ENCODE measurements at regions not wholly inside any gene's neighbourhood (a gene's known extent, or its start where the extent isn't known, plus 50 kb on each side); places are given as distances from the start of the nearest gene placed in this dataset.
"Not testable (repeated sequence)": the region's sequence is repeated elsewhere in the genome, so short reads cannot be mapped to it uniquely, and the experiment has no call there.

DNA sequence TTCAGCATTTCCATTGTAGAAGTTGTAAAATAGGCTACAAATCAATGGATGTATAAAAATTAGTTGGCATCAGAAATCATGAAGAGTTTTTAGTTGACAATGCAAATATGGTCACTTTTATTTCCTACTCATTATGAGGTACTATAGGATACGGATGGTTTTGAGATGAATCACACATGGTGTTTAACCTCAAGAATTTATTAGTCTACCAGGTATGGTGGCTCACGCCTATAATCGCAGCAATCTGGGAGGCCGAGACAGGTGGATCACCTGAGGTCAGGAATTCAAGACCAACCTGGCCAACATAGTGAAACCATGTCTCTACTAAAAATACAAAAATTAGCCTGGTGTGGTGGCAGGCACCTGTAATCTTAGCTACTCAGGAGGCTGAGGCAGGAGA, 1119.0 kb downstream of the NXPH1 start:
- DNase-seq, result not testable (repeated sequence)

DNA sequence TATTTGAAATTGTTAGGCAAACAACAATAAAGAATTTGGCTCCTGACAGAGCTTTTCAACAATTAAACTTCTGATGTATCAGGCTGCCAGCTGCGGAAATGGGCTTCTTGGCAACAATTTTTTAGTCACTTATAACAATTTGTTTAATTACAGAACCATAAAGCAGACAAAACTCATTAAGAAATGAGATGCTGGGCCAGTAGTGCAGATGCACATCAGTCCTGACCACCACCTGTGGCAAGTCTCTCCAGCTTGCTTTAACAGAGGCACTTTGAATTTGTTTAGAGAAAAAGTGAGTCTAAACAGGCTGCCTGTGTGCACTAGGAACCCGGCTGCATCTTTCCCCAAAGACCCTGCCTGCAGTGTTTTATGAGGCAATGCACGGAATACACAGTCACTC, 1124.4 kb downstream of the NXPH1 start:
- DNase-seq, result no peak

DNA sequence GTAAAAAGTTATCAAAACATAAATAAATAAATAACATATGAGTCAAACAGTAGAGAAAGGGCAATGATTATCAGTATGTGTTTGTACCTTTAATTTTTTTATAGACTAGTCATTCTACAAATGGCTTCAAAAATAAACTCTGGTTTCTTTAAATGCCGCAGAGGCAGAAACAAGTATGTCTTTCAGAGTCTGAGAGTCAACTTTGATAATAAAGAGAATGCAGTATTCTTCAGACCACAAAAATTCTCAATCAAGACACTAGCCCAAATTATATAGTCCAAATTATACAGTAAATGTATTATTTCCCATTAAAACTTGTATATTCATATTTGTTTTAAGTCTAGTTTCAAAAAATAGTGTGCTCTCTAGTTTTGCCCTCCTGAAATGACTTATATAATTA, 1142.3 kb downstream of the NXPH1 start:
- no peak for DNase-seq

DNA sequence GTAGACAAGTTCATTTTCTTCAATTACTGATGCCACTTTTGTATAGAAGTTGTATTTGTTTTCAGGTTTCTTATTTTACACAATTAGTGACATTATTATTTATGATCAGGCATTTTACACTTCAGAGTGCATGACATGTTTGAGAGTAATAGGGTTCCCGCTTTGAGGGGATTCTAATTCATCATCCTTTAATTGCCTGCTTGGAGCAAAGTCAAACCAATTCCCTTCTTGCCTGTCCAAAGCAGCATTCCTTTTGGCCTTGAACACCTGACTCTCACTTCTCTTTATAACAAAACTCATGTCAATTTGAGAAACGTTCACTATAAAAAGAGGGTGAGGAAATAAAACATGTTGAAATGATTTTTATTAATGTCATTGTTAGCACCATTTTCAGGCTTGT, 1149.4 kb downstream of the NXPH1 start:
- no peak for DNase-seq

DNA sequence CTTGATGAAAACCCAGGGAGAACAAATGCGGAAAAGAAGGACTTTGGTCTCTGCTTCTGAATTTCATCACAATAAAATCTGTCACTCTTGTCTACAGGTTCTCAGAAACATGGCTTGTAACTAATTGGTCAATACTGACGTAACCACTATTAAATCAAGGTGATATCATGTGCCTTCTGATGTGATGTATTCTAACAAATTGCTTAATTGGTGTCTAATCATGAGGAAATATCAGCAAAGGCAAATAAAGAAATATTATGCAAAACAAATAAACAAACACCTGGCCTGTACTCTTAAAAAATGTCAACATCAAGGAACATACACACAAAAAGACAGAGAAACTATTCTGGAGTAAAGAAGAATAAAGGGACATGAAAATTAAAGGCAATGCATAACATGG, 1165.0 kb downstream of the NXPH1 start:
- DNase-seq, result no peak

DNA sequence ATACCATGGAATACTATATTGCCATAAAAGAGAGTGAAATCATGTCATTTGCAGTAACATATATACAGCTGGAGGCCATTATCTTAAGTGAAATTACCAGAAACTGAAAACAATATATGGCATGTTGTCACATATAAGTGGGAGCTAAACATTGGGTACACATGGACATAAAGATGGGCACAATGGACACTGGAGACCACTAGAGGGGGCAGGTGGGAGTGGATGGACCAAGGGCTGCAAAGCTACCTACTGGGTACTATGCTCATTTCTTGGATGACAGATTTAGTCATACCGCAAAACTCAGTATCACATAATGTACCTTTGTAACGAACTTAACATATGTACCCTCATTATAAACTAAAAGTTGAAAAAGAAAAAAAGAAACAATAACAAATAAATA, 1167.6 kb downstream of the NXPH1 start:
- no peak for DNase-seq

DNA sequence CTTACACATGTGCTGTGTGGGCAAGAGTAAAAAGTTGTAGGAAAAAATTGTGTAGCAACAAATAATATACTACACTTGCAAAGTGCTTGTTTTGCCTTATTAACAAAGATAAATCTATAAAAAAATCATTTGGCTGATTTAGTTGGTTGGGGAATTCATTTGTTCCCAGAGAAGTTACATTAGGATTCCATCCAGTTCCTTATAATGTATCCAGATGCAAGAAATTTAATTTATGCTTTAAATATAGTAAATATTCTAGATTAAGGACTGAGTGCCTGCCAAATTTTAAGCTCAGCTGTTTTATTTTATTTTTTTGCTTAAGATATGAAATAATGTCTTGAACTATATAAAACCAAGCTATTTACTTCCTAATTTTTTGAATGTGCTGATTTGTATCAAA, 1169.9 kb downstream of the NXPH1 start:
- no peak for DNase-seq

DNA sequence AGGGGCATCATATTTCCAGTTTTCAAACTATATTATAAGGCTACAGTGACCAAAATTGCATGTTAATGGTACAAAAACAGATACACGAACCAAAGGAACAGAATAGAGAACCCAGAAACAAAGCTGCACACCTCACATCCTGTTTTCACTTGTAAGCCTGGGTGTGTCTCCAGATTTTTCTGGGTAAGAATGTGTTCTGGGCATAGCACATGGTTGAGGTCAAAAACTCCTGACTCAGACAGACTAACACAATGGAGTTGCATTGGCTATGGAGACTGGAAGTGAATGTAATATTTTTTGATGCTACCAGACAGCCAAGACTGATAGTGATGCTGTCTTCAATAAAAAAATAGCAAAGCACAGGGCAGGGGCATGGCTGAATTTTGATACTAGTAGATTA, 1175.2 kb downstream of the NXPH1 start:
- no peak for DNase-seq

DNA sequence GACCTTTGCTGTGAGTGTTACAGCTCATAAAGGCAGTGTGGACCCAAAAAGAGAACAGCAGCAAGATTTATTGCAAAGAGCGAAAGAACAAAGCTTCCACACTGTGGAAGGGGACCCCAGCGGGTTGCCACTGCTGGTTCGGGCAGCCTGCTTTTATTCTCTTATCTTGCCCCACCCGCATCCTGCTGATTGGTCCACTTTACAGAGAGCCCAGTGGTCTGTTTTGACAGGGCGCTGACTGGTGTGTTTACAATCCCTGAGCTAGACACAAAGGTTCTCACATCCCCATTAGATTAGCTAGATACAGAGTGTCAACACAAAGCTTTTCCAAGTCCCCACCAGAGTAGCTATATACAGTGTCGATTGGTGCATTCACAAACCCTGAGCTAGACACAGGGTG, 1187.5 kb downstream of the NXPH1 start:
- not testable (repeated sequence) for DNase-seq

DNA sequence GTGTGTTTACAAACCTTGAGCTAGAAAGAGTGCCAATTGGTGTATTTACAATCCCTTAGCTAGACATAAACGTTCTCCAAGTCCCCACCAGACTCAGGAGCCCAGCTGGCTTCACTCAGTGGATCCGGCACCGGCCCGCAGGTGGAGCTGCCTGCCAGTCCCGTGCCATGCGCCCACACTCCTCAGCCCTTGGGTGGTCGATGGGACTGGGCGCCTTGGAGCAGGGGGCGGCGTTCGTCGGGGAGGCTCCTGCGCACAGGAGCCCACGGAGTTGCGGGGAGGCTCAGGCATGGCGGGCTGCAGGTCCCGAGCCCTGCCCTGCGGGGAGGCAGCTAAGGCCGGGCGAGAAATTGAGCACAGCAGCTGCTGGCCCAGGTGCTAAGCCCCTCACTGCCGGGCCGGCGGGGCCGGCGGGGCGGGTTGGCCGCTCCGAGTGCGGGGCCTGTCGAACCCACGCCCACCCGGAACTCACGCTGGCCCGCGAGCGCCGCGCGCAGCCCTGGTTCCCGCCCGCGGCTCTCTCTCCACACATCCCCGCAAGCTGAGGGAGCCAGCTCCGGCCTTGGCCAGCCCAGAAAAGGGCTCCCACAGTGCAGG, 1188.0 kb downstream of the NXPH1 start:
- DNase-seq, result not testable (repeated sequence)

DNA sequence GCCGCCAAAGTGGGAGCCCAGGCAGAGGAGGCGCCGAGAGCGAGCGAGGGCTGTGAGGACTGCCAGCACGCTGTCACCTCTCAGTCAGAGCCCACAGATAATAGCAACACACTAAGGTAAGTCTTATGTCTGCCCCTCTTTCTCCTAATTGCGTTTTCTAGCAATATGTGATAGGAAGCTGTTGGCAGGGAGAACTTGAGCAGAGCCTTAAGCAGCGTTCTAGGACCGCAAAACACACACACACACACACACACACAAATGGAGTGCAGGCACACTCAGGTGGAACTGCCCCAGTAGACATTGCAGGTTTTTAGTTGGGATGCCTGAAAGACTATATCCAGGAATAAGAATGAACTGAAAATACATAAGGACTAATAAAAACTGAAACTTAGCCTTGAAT, 1188.5 kb downstream of the NXPH1 start:
- DNase-seq, result no peak

DNA sequence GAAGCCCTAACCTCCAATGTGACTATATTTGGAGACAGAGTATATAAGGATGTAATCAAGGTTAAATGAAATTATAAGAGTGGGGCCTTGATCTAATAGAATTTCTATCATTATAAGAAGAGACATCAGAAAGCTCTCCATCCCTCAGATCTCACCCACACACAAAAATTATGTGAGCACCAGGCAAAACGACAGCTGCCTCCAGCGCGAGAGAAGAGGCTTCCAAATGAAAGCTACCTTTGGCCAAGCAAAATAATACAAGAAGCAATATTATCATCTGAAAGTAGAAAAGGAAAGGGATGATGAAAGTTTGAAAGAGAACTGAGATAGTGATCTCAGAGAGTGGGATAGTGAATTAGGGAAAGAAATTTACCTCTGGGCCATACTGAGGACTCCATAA, 1192.5 kb downstream of the NXPH1 start:
- DNase-seq, result no peak

DNA sequence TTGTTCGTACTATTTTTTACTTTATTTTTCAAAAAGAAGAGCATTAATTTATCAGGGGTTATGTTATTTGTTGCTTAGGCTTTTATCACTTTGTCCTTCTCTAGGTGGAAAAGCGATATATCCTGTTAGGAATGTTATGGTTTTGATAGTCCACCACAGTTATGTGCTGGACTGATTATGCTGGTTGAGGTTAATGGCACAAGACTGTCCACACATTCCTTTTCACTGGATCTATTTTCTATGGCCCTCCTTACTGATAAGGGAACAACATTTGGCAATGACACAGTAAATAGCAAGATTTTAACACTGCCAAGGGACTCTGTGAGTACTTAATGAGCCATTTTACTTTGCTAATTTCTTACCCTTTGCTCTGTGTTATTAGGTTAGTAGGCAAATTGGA, 1212.3 kb downstream of the NXPH1 start:
- DNase-seq, result no peak

DNA sequence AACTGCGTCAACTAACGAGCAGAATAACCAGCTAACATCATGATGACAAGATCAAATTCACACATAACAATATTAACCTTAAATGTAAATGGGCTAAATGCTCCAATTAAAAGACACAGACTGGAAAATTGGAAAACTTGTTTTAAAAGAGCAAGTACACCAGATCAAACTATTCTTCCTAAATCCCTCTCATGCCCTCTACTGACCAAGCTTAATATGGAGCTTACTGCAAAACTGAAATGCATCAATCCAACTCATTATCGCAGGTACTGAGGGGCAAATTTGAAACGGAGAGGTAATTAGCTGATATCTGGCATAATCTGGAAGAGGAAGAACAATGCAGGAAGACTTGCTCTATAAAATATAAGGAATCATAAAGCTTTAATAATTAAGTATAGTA, 1223.8 kb downstream of the NXPH1 start:
- no peak for DNase-seq

DNA sequence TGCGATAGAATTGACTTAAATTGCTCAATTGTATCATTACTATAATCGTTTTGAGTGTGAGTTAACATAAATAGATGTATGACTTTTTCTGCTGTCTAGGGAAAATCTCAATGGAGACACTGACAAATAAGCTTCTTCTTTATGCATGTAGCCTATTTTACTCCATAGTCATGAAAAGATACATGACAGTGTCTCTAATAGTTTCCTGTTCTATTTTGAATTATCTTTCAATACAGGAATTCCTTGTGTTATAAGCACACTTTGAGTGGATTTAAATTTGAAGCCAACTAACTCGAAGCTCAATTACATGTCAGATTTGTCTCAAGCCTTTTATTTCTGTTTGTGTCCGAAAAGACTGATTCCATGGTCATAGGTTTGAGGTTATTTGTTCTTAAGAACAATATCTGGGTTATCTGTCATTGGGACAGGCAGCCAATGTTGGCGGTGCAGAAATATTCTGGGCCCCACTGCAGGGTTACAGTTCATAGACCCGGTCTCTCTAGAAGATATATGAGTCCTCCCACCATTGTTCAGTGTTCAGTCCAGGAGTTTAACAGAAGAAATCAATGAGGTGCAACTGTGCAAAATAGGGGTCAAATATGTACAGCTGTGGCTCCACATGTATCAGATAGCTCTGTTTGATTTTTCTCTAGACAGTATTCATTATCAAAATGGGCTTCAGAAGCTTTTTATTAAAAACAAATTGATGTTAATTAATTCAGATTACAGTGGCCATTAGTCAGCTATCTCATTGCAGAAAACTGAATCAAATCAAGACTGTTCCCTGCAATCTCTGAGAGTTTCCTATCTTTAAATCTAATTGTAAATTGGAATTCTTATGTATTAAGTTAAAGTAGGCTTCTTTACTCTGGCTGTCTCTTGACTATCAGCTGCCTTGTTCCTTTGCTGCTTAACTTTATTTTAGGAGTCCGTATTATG, 1238.8 kb downstream of the NXPH1 start:
- DNase-seq, result no peak

DNA sequence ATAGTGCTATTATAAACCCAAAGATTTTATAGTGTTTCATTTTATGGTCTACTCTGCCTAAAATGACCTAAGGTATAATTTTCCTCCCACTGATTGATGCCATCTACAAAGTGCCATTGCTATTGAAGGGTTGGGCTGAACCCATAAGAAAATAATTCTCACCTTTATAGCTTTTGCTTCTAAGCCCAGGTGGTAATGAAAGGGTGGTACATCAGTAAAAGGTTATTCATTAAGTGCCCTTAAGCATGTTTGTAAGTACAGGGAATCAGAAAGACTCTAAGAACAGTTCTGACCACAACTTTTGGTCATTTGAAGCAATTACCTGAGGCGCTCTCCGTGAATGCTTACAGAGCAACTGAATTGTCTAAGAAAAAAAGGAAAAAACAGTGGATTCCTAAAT, 1247.3 kb downstream of the NXPH1 start:
- no peak for DNase-seq

DNA sequence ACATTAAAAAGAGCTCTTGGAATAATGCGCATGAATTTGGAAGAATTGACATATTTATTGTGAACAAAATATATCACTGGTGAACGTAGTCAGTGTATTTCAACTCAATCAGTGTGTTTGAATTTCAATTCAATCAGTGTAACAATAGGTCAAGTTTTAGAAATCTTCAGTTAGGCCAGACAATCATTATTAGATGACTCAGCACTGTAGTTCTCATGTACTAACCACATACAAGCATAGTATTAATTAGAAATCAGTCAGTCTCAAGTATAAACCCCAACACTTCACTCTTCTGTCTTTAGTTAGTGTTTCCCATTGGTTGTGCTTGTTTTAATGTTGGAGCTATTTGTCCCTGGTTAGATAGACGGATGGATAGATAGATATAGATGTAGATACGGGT, 1247.9 kb downstream of the NXPH1 start:
- DNase-seq, result no peak

DNA sequence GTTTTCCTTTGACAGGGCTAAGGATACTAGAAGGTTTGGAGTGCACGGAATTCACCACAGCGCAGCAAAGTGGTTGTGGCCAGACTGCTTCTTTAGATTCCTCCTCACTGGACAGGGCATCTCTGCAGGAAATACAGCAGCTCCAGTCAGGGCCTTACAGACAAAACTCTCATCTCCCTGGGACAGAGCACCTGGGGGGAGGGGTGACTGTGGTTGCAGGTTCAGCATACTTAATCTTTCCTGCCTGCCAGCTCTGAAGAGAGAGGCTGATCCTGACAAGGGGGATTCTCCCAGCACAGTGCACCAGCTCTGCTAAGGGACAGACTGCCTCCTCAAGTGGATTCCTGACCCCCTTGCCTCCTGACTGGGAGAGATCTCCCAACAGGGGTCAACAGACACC, 1257.9 kb downstream of the NXPH1 start:
- DNase-seq, result no peak

DNA sequence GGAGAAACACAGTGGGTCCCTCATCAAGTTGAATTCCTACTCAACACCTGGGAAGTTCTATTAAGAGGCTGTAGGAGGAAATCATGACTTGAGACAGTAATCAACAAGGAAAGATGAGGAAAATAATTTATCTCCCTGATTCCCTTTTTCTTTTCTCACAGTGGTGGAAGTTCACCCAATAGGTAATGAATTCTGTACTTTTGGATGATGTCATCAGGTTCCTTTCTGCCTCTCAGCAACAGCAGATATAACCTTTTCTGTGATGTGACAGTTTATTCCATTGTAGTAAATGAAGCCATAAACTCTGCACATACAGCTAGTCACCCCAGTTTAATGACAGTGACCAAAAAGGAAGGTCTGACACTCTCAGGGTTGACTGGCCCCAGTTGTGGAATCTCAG, 1265.0 kb downstream of the NXPH1 start:
- no peak for DNase-seq

DNA sequence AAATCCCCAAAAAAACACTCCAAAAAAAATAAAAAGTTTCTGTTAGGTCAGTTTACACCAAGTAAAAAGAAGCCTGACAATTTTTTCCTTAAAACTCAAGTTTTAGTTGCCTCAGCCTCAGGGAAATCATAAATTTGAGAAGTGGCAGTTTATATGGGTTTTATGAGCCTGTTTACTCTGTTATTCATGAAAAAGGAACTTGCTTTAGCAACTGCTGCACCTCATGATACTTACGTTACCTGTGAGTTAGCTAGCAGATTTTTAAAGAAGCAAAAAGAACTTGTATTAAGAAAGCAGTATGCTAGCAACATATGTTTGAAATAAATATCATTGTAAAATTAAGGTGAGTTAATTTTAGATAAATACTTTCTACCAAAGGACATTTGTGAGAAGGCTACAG, 1264.5 kb upstream of the PHF14 start:
- no peak for DNase-seq

DNA sequence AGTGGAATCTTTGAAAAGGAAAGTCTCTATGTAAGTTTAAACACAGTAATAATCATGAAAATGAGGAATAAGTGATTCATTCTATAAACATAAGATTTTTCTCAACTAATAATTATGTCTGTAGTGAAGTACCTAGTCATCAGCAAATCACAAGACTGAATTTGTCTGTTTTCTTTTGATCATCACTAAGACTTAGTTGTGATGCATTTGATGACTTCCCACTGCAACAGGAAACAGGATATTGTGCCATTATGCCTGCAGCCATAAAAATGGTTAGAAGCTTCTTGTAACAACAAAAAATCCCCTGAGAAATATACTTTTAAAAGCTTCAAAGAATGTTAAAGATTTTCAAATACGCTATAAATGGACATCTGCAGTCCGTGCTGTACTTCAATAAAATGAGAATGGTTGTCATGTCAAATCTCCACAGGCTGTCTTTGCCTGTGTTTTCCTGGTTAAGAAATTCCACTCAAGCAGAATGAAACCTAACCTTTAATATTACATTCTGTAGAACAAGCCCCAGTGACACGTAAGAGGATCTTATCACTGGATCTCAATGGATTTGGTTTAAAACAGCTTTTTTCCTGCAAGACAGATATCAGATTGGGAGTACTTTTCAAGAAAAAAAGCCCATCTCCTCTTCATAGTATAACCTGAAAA, 1262.3 kb upstream of the PHF14 start:
- no peak for DNase-seq

DNA sequence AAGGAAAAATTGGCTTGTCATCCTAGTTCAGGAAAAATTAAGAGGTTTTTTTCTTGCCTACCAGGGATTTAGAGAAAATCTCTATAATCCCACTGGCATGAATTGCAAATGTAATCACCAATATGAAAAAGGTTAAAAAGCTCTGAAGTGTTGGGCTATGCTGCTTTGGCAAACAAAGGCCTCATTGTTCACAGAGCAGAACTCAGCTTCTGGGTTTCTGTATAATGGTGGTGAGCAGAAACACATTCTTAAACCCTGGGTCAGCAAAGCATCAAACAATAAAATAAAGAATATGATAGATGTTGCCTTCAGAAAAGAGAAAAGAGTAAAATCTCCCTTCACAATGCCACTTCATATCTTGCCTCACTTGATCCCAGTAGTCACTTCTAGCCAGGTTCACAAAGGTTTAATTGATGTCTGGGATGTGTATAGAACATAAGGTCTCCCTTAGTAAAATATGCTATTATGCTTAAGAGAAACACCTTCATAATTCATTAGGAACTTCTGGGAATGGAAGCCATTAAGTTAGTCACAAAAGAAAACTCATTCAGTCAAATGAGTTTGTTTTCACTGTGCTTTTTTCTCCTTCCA, 1255.5 kb upstream of the PHF14 start:
- DNase-seq, result no peak

DNA sequence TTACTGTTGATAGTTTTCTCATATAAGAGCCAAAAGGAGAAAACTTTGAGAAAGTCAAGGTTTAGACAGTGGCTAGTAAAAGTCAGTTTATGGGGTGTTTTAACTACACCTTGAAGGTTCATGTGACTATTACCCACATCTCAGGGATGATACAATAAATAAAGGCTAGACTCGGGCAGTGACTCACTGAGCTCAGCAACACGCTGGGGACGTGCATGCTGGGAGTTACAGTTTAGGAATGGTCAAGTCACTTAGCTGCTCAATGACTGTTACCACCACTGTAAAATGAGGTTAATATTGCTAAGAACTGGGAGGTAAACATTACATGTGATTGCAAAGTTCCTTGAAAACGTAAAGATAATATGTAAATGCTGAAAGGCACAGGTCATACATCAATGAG, 1254.4 kb upstream of the PHF14 start:
- no peak for DNase-seq

DNA sequence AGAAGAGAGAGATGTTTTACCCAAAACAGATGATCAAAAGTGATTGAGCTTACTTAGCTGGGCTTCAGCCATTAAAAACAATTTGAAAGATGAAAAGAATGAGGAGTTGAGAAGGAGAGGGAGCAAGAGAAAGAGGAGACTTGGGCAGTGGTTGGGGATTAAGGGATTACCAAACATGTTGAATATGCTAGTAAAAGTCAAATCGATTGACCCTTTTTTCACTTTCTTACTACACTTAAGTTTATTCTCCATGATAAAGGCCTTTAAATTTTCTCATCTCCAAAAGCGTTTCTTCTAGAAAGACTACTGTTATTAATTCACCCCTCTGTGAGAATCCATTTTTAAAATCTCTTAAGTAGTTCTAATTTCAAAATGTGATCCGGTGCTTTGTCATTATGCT, 1254.0 kb upstream of the PHF14 start:
- DNase-seq, result no peak
